H9 (cell line): ENCODE measurements at regions not wholly inside any gene's neighbourhood (a gene's known extent, or its start where the extent isn't known, plus 50 kb on each side); places are given as distances from the start of the nearest gene placed in this dataset.

Experiments
- DNase-seq: peaks from one replicate; pipeline ENCODE4 v3.0.0-alpha.2; 2017
- H2AFZ ChIP-seq: one replicate; pipeline ENCODE4 v1.6.1; 2013; ENCODE audit warnings: mild to moderate bottlenecking, low read length, control low read depth, moderate library complexity
- H2AK5ac ChIP-seq: 2 replicates; pipeline ENCODE4 v1.6.1; 2013; ENCODE audit warnings: low read length, control low read depth, mixed read lengths; ENCODE audit not compliant: insufficient read length
- H2BK120ac ChIP-seq: one replicate; pipeline ENCODE4 v1.6.1; 2013; ENCODE audit warnings: low read depth, mild to moderate bottlenecking, low read length, control low read depth, inconsistent platforms; ENCODE audit not compliant: poor library complexity, severe bottlenecking
- H2BK12ac ChIP-seq: 2 replicates; pipeline ENCODE4 v1.6.1; 2013; ENCODE audit warnings: low read length, control low read depth, mixed read lengths, low read depth; ENCODE audit not compliant: insufficient read length
- H2BK15ac ChIP-seq: 2 replicates; pipeline ENCODE4 v1.6.1; 2013; ENCODE audit warnings: low read depth, low read length, control low read depth
- H2BK20ac ChIP-seq: one replicate; pipeline ENCODE4 v1.6.1; 2013; ENCODE audit warnings: low read depth, mild to moderate bottlenecking, low read length, control low read depth, inconsistent platforms; ENCODE audit not compliant: poor library complexity, severe bottlenecking
- H2BK5ac ChIP-seq: 2 replicates; pipeline ENCODE4 v1.6.1; 2013; ENCODE audit warnings: low read length, control low read depth, mixed read lengths; ENCODE audit not compliant: insufficient read length
- H3K14ac ChIP-seq: 2 replicates; pipeline ENCODE4 v1.6.1; 2013; ENCODE audit warnings: low read length, control low read depth; ENCODE audit not compliant: insufficient read depth
- H3K18ac ChIP-seq: 2 replicates; pipeline ENCODE4 v1.6.1; 2013; ENCODE audit warnings: low read depth, mild to moderate bottlenecking, mixed read lengths, low read length, control low read depth; ENCODE audit not compliant: insufficient read length
- H3K23ac ChIP-seq: 2 replicates; pipeline ENCODE4 v1.6.1; 2013; ENCODE audit warnings: low read length, control low read depth, mixed read lengths, low read depth; ENCODE audit not compliant: insufficient read length
- H3K23me2 ChIP-seq: 2 replicates; pipeline ENCODE4 v1.6.1; 2013; ENCODE audit warnings: low read depth, mild to moderate bottlenecking, mixed read lengths, low read length, control low read depth; ENCODE audit not compliant: insufficient read length, poor library complexity, severe bottlenecking
- H3K27ac ChIP-seq: 2 replicates; pipeline ENCODE4 v1.5.1; 2013; ENCODE audit warnings: low read length, control low read depth, mixed read lengths, low read depth; ENCODE audit not compliant: insufficient read length
- H3K27me3 ChIP-seq: 2 replicates; pipeline ENCODE4 v1.6.1; 2013; ENCODE audit warnings: low read length, control low read depth, inconsistent platforms; ENCODE audit not compliant: insufficient read depth
- H3K4ac ChIP-seq: 2 replicates; pipeline ENCODE4 v1.6.1; 2013; ENCODE audit warnings: low read depth, mild to moderate bottlenecking, control low read depth, inconsistent platforms, low read length, moderate library complexity
- H3K4me1 ChIP-seq: 2 replicates; pipeline ENCODE4 v1.6.1; 2013; ENCODE audit warnings: low read length, control low read depth, inconsistent platforms; ENCODE audit not compliant: insufficient read depth
- H3K4me2 ChIP-seq: 2 replicates; pipeline ENCODE4 v1.6.1; 2013; ENCODE audit warnings: low read length, control low read depth, mixed read lengths; ENCODE audit not compliant: insufficient read length, insufficient read depth
- H3K56ac ChIP-seq: 2 replicates; pipeline ENCODE4 v1.6.1; 2013; ENCODE audit warnings: low read depth, mild to moderate bottlenecking, mixed read lengths, low read length, control low read depth; ENCODE audit not compliant: insufficient read length
- H3K79me1 ChIP-seq: 2 replicates; pipeline ENCODE4 v1.6.1; 2013; ENCODE audit warnings: low read depth, mild to moderate bottlenecking, moderate library complexity, low read length, control low read depth, inconsistent platforms; ENCODE audit not compliant: insufficient read depth, poor library complexity, severe bottlenecking
- H3K79me2 ChIP-seq: 2 replicates; pipeline ENCODE4 v1.6.1; 2013; ENCODE audit warnings: low read length, control low read depth, inconsistent platforms; ENCODE audit not compliant: insufficient read depth
- H3K9ac ChIP-seq: 2 replicates; pipeline ENCODE4 v1.6.1; 2013; ENCODE audit warnings: low read length, control low read depth, mixed read lengths; ENCODE audit not compliant: insufficient read length; ENCODE audit errors: extremely low read depth
- H3K9me3 ChIP-seq: one replicate; pipeline ENCODE4 v1.6.1; 2013; ENCODE audit warnings: low read depth, low read length, inconsistent platforms; ENCODE audit not compliant: control insufficient read depth
- H3T11ph ChIP-seq: one replicate; pipeline ENCODE4 v1.6.1; 2013; ENCODE audit warnings: mild to moderate bottlenecking, low read length, control low read depth, inconsistent platforms
- H4K20me1 ChIP-seq: one replicate; pipeline ENCODE4 v1.6.1; 2013; ENCODE audit not compliant: control insufficient read depth, insufficient read length, insufficient read depth
- H4K5ac ChIP-seq: 2 replicates; pipeline ENCODE4 v1.6.1; 2013; ENCODE audit warnings: low read depth, mild to moderate bottlenecking, mixed read lengths, low read length, control low read depth; ENCODE audit not compliant: insufficient read length
- H4K8ac ChIP-seq: replicated peaks from 2 replicates; pipeline ENCODE4 v1.6.1; 2013; ENCODE audit warnings: low read length, control low read depth, mixed read lengths, low read depth; ENCODE audit not compliant: insufficient read length
- H4K91ac ChIP-seq: 2 replicates; pipeline ENCODE4 v1.6.1; 2013; ENCODE audit warnings: low read depth, mild to moderate bottlenecking, moderate library complexity, mixed read lengths, low read length, control low read depth; ENCODE audit not compliant: insufficient read length
- H3K27ac Mint-ChIP-seq, 3 experiments: 2 replicates in 2 of 3; 3 replicates in 1 of 3; pipeline ENCODE4 v1.8.0; 2020 to 2021; ENCODE audit warnings: mixed read lengths in 3 of 3, mild to moderate bottlenecking in 1 of 3, moderate library complexity in 1 of 3
- H3K27me3 Mint-ChIP-seq: 2 replicates; pipeline ENCODE4 v1.8.0; 2021; ENCODE audit warnings: low read depth, mild to moderate bottlenecking, moderate library complexity, mixed read lengths
- H3K36me3 Mint-ChIP-seq, 3 experiments: 2 replicates in 2 of 3; 3 replicates in 1 of 3; pipeline ENCODE4 v1.8.0; 2020 to 2021; ENCODE audit warnings: low read depth in 3 of 3, mixed read lengths in 3 of 3; ENCODE audit not compliant: insufficient read depth in 1 of 3
- H3K4me1 Mint-ChIP-seq, 2 experiments: 2 replicates each; pipeline ENCODE4 v1.8.0; 2020; ENCODE audit warnings: mixed read lengths in 2 of 2
- H3K4me3 Mint-ChIP-seq, 2 experiments: 2 replicates in 1 of 2; 3 replicates in 1 of 2; pipeline ENCODE4 v1.8.0; 2020 to 2021; ENCODE audit warnings: mild to moderate bottlenecking in 2 of 2, mixed read lengths in 2 of 2, moderate library complexity in 1 of 2
- H3K9me3 Mint-ChIP-seq, 2 experiments: 2 replicates in 1 of 2; 3 replicates in 1 of 2; pipeline ENCODE4 v1.8.0; 2020; ENCODE audit warnings: mild to moderate bottlenecking in 2 of 2, mixed read lengths in 2 of 2, moderate library complexity in 1 of 2
- CTCF ChIP-seq: fragments of 200-600 bp; sonication (generic); conservative IDR thresholded peaks from 3 replicates; pipeline ENCODE4 v1.8.0; 2021; ENCODE audit warnings: antibody characterized with exemption, mild to moderate bottlenecking
- WGBS: extraction: QIAGEN DNeasy Blood & Tissue Kit; methylation state at CpG from one replicate; pipeline ENCODE4 v1.1.7; 2013; ENCODE audit warnings: missing lambda C conversion rate, low lambda C conversion rate, mixed read lengths; ENCODE audit not compliant: insufficient read length; ENCODE audit errors: extremely low coverage; 5-methylcytosine and 5-hydroxymethylcytosine counted together

DNA sequence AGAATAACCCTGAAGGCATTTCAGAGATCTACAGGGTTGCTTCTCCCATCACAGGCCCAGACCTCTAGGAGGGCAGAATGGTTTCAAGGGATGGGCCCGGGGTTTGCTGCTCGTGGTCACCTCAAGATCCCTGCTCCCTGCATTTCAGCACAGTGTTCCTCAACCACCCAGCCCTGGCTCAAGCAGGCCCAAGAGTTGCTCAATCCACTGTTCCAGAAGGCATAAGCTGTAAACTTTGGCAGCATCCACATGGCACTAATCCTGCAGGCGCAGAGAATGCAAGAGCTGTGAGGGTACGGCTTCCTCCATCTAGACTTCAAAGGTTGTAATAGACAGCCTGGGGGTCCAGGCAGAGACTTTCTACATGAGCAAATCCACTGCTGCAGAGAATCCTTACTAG lies 225.0 kb upstream of the UBASH3B start:
- no peak overlapping the region for H2BK20ac ChIP-seq
- no peak overlapping the region for H3K4me2 ChIP-seq
- no peaks in the 10 kb centered on the region for H4K20me1 ChIP-seq
- H2BK5ac ChIP-seq: no peak overlapping the region
- no CpG with 5 or more reads among the region's 4 CpGs for WGBS
- H2AFZ ChIP-seq: no peak overlapping the region
- H4K8ac ChIP-seq: no peak overlapping the region
- H2BK15ac ChIP-seq: no peak overlapping the region
- no peak overlapping the region for H2BK120ac ChIP-seq
- no peaks in the 10 kb centered on the region for H3K79me2 ChIP-seq
- no peak overlapping the region for H3K9ac ChIP-seq
- no peak overlapping the region for H3K27ac ChIP-seq
- H3K56ac ChIP-seq: no peak overlapping the region
- no peak overlapping the region for H3K27ac Mint-ChIP-seq
- H3K36me3 Mint-ChIP-seq: no peaks in the 10 kb centered on the region
- H3K79me1 ChIP-seq: no peaks in the 10 kb centered on the region
- H2BK12ac ChIP-seq: no peak overlapping the region
- peaks cover 9 to 14% of the 10 kb centered on the region in 2 experiments for H3K4me1 Mint-ChIP-seq
- H4K5ac ChIP-seq: no peak overlapping the region
- no peak overlapping the region for H2AK5ac ChIP-seq
- no peaks in the 10 kb centered on the region for H3K27me3 Mint-ChIP-seq
- no peak overlapping the region for H3K23ac ChIP-seq
- H3K4me1 ChIP-seq: no peaks in the 10 kb centered on the region
- H4K91ac ChIP-seq: no peak overlapping the region
- H3K23me2 ChIP-seq: no peaks in the 10 kb centered on the region
- no peaks in the 10 kb centered on the region for H3K9me3 ChIP-seq
- no peaks in the 10 kb centered on the region for H3K9me3 Mint-ChIP-seq
- peak overlapping the region; percentile 65; the same call in 1 of the 2 replicates for H3K14ac ChIP-seq
- H3K4me3 Mint-ChIP-seq: no peak overlapping the region
- no peak overlapping the region for H3T11ph ChIP-seq
- no peak overlapping the region for H3K18ac ChIP-seq
- H3K4ac ChIP-seq: no peak overlapping the region
- TF ChIP-seq CTCF: no peak
- DNase-seq: no peak
- no peaks in the 10 kb centered on the region for H3K27me3 ChIP-seq
